OCI-LY7 (cell line): ENCODE measurements at regions not wholly inside any gene's neighbourhood (a gene's known extent, or its start where the extent isn't known, plus 50 kb on each side); places are given as distances from the start of the nearest gene placed in this dataset.

Experiments
- EZH2phosphoT487 ChIP-seq: fragments of 200-600 bp; sonication (generic); IDR thresholded peaks from 2 replicates; pipeline ENCODE4 v1.6.1; 2018; ENCODE audit warnings: low read depth, borderline replicate concordance, mild to moderate bottlenecking, mixed run types, antibody characterized with exemption, low read length, moderate library complexity, mixed read lengths
- TF ChIP-seq, protein P1 (sequence below): fragments of 200-600 bp; sonication (generic); conservative IDR thresholded peaks from 2 replicates; pipeline ENCODE4 v1.5.1; 2014; ENCODE audit warnings: mild to moderate bottlenecking, antibody characterized with exemption, low read length, moderate library complexity, mixed read lengths

DNA sequence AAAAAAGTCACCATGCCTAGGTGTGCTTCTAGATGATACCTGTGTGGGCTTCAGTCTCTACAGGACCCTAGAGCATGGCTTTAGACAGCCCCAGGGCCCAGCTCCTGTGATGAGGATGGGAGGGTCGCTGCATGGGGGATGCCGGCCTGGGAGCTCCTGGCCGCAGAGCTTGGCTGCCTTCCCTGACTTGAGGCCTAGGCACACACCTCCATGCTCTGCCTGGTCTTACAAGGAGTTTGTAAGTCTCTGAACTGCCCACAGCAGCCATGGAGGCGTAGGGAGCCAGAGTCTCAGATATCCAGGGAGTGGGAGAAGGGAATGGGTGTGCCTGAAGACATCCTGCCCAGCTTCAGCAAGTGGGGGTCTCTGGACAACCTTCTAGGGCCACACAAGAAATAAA lies 149.5 kb upstream of the MYL2 start:
- TF ChIP-seq, protein P1, sequence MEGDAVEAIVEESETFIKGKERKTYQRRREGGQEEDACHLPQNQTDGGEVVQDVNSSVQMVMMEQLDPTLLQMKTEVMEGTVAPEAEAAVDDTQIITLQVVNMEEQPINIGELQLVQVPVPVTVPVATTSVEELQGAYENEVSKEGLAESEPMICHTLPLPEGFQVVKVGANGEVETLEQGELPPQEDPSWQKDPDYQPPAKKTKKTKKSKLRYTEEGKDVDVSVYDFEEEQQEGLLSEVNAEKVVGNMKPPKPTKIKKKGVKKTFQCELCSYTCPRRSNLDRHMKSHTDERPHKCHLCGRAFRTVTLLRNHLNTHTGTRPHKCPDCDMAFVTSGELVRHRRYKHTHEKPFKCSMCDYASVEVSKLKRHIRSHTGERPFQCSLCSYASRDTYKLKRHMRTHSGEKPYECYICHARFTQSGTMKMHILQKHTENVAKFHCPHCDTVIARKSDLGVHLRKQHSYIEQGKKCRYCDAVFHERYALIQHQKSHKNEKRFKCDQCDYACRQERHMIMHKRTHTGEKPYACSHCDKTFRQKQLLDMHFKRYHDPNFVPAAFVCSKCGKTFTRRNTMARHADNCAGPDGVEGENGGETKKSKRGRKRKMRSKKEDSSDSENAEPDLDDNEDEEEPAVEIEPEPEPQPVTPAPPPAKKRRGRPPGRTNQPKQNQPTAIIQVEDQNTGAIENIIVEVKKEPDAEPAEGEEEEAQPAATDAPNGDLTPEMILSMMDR, result no peak
- no peak for TF ChIP-seq EZH2phosphoT487
